Activated naive CD8-positive, alpha-beta T cell treated with anti-CD3 and anti-CD28 coated beads, Interleukin-2, amount 10 ng/mL, durations not matched to agents 7 days and 5 days (primary cell): ENCODE measurements at regions not wholly inside any gene's neighbourhood (a gene's known extent, or its start where the extent isn't known, plus 50 kb on each side); places are given as distances from the start of the nearest gene placed in this dataset.
"Not testable (repeated sequence)": the region's sequence is repeated elsewhere in the genome, so short reads cannot be mapped to it uniquely, and the experiment has no call there.

ENCODE experiments used
- ATAC-seq: fragments of 150-1000 bp; cut with Tn5 transposase; one replicate; pipeline ENCODE4 v1.10.0; 2021; ENCODE audit warnings: low read depth, moderate library complexity
- POLR2A ChIA-PET: fragments of 350-600 bp; sonication (Branson Sonifier 250); formaldehyde crosslinking; loops from one replicate; lab custom pipeline; 2021; ENCODE audit warnings: antibody characterized with exemption; lab: Charles Lee
- DNase-seq: peaks from one replicate; pipeline ENCODE4 v3.0.0; 2021
- H3K27ac Mint-ChIP-seq: one replicate; pipeline ENCODE4 v1.8.0; 2022; ENCODE audit warnings: mild to moderate bottlenecking, mixed read lengths
- H3K27me3 Mint-ChIP-seq: one replicate; pipeline ENCODE4 v1.8.0; 2022; ENCODE audit warnings: mild to moderate bottlenecking, moderate library complexity, mixed read lengths
- H3K36me3 Mint-ChIP-seq: one replicate; pipeline ENCODE4 v1.8.0; 2021; ENCODE audit warnings: mild to moderate bottlenecking, mixed read lengths
- H3K4me1 Mint-ChIP-seq: one replicate; pipeline ENCODE4 v1.8.0; 2021; ENCODE audit warnings: mixed read lengths
- H3K4me3 Mint-ChIP-seq: one replicate; pipeline ENCODE4 v1.8.0; 2022; ENCODE audit warnings: mild to moderate bottlenecking, moderate library complexity, mixed read lengths
- H3K9me3 Mint-ChIP-seq: one replicate; pipeline ENCODE4 v1.8.0; 2021; ENCODE audit warnings: mixed read lengths

DNA sequence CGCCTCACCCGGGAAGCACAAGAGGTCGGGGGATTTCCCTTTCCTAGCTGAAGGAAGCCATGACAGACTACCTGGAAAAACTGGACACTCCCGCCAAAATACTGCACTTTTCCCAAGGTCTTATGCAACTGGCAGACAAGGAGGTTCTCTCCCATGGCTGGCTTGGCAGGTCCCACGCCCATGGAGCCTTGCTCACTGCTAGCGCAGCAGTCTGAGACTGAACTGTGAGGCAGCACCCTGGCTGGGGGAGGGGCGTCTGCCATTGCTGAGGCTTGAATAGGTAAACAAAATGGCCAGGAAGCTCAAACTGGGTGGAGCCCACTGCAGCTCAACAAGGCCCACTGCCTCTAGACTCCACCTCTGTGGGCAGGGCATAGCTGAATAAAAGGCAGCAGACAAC, 92.1 kb downstream of the C4BPA start:
- H3K27me3 Mint-ChIP-seq, H3K4me1 Mint-ChIP-seq, ATAC-seq, DNase-seq, H3K27ac Mint-ChIP-seq, H3K36me3 Mint-ChIP-seq, H3K4me3 Mint-ChIP-seq, POLR2A ChIA-PET: not testable (repeated sequence)
- peaks cover 21% of the 10 kb centered on the region for H3K9me3 Mint-ChIP-seq

- DNase-seq, H3K27me3 Mint-ChIP-seq, H3K36me3 Mint-ChIP-seq, ATAC-seq, POLR2A ChIA-PET, H3K4me3 Mint-ChIP-seq, H3K4me1 Mint-ChIP-seq, H3K27ac Mint-ChIP-seq: not testable (repeated sequence)
- peaks cover 20% of the 10 kb centered on the region for H3K9me3 Mint-ChIP-seq
Measured at GRCh38 chr1:207201534-207201933, 97.5 kb downstream of the C4BPA start.

DNA sequence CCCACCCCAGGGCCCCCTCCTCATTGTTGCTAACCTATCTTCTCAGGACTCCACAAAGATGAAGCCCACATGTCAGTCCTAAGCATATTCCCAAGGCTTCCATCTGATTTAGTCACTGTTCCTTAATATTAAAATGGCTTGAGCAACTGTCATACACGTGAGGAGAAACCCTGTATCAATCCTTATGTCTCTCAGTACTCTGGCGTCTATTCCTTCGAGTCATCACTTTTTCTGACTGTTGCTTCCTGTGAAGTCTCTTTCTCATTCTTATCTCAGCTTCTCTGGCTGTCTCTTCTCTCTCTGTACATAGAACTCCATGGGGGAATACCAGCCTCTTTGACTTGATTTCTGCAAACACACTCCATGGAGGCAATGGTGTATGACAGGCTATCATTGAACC, 98.4 kb downstream of the C4BPA start:
- Mint-ChIP-seq H3K27me3 (peaks cover 6% of the 10 kb centered on the region), H3K36me3 (peaks cover 8% of the 10 kb centered on the region), H3K4me3 (no peak overlapping the region), H3K27ac (no peak overlapping the region), H3K9me3 (peaks cover 18% of the 10 kb centered on the region), H3K4me1 (peaks cover 2% of the 10 kb centered on the region)
- DNase-seq (no peak), ATAC-seq (no peak)
- POLR2A ChIA-PET: no interaction called here

- no peak for DNase-seq
- Mint-ChIP-seq H3K36me3 (peaks cover 6% of the 10 kb centered on the region), H3K27ac (no peak overlapping the region), H3K9me3 (peaks cover 14% of the 10 kb centered on the region), H3K27me3 (peaks cover 5% of the 10 kb centered on the region), H3K4me3 (no peak overlapping the region), H3K4me1 (peaks cover 2% of the 10 kb centered on the region)
- POLR2A ChIA-PET: no interaction called here
- ATAC-seq: no peak
Measured at GRCh38 chr1:207203541-207203940, 99.5 kb downstream of the C4BPA start.

DNA sequence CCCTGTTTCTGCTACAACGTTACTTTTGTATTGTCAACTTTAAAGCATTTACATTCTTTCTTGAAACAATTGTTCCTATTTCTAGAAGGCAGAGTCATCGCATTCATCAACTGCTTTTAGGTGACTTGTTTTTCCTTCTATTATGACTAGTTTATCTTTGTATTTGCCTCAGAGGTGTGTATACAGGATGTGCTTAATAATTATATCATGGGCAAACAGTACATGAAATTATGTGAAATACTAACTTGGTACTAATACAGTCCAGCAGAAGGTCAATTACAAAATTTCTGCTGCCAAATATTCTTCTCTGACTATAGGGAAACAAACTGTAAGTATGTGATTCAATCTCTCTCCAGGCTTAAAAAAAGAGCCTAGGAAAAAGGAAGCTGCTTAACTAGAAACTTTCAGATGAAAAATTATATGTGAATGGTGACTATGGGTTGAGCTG, 101.6 kb downstream of the C4BPA start:
- Mint-ChIP-seq H3K9me3 (peaks cover 9% of the 10 kb centered on the region), H3K27ac (no peak overlapping the region), H3K4me3 (no peak overlapping the region), H3K36me3 (peaks cover 3% of the 10 kb centered on the region), H3K27me3 (no peaks in the 10 kb centered on the region), H3K4me1 (peaks cover 2% of the 10 kb centered on the region)
- DNase-seq (no peak), ATAC-seq (no peak)
- POLR2A ChIA-PET: no interaction called here

GRCh38 chr1:207208691-207209090, 104.7 kb downstream of the C4BPA start:
- H3K27me3 Mint-ChIP-seq, H3K4me1 Mint-ChIP-seq, ATAC-seq, H3K27ac Mint-ChIP-seq, H3K9me3 Mint-ChIP-seq, H3K4me3 Mint-ChIP-seq, H3K36me3 Mint-ChIP-seq, DNase-seq, POLR2A ChIA-PET: not testable (repeated sequence)

GRCh38 chr1:207214453-207214852, 107.0 kb upstream of the CD55 start:
- Mint-ChIP-seq H3K4me3 (no peak overlapping the region), H3K27ac (no peak overlapping the region), H3K36me3 (peaks cover 4% of the 10 kb centered on the region), H3K4me1 (peaks cover 8% of the 10 kb centered on the region), H3K9me3 (peaks cover 10% of the 10 kb centered on the region), H3K27me3 (no peaks in the 10 kb centered on the region)
- ATAC-seq (no peak), DNase-seq (no peak)
- POLR2A ChIA-PET: no interaction called here

GRCh38 chr1:207217778-207218511, 103.5 kb upstream of the CD55 start:
- H3K9me3 Mint-ChIP-seq: peaks cover 10% of the 10 kb centered on the region
- ATAC-seq: no peak
- POLR2A ChIA-PET: no interaction called here
- peaks cover 3% of the 10 kb centered on the region for H3K27me3 Mint-ChIP-seq
- DNase-seq: no peak
- H3K27ac Mint-ChIP-seq: no peak overlapping the region
- peaks cover 4% of the 10 kb centered on the region for H3K36me3 Mint-ChIP-seq
- H3K4me3 Mint-ChIP-seq: no peak overlapping the region
- H3K4me1 Mint-ChIP-seq: peaks cover 8% of the 10 kb centered on the region

DNA sequence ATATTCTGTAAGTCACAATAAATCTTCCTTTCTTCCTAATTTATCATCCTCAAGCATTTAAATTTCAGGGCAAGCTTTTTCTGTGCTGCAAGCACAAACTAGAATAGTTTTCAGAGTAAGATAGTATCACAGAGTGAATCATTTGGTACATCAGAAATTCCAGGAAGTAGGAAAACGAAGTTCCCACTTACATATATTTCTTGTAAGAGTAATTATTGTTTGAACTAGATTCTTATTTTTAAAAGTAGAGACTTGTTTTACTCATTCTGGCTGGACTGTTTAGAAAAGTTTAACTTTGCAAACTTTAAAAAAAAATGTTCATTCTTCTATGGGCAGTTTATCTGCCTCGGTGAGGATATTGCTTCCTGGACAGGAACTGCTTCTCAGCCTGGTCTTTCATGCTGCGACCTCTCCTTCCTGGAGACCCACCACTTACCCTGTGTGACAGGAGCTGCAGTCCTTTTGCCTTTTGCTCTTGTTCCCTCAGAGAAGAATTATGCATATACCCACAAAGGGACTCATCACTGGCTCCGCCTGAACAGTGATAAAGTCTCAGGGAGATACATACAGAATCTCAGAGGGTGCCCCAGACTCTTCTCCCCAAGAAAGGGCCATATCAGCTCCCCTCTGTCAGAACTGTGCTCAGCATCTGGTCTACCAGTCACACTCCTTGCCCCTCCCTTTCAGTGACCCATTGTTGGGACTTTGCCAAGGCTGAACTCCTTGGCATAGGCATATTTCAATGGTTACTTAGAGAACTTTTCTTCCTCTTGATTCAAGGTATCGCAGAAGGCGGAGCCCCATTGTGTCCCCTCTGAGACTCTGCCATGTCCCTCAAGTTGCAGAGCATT, 102.7 kb upstream of the CD55 start:
- no peak overlapping the region for H3K4me3 Mint-ChIP-seq
- H3K36me3 Mint-ChIP-seq: peaks cover 4% of the 10 kb centered on the region
- peaks cover 6% of the 10 kb centered on the region for H3K27me3 Mint-ChIP-seq
- POLR2A ChIA-PET: no interaction called here
- peaks cover 10% of the 10 kb centered on the region for H3K9me3 Mint-ChIP-seq
- peaks cover 8% of the 10 kb centered on the region for H3K4me1 Mint-ChIP-seq
- no peak overlapping the region for H3K27ac Mint-ChIP-seq
- ATAC-seq (no peak), DNase-seq (no peak)

- peaks cover 6% of the 10 kb centered on the region for H3K27me3 Mint-ChIP-seq
- no peak for DNase-seq
- H3K9me3 Mint-ChIP-seq: no peaks in the 10 kb centered on the region
- no peak overlapping the region for H3K4me3 Mint-ChIP-seq
- H3K4me1 Mint-ChIP-seq: peaks cover 8% of the 10 kb centered on the region
- H3K36me3 Mint-ChIP-seq: no peaks in the 10 kb centered on the region
- POLR2A ChIA-PET: no interaction called here
- H3K27ac Mint-ChIP-seq: no peak overlapping the region
- no peak for ATAC-seq
Measured at GRCh38 chr1:207219979-207220889, 101.2 kb upstream of the CD55 start.

DNA sequence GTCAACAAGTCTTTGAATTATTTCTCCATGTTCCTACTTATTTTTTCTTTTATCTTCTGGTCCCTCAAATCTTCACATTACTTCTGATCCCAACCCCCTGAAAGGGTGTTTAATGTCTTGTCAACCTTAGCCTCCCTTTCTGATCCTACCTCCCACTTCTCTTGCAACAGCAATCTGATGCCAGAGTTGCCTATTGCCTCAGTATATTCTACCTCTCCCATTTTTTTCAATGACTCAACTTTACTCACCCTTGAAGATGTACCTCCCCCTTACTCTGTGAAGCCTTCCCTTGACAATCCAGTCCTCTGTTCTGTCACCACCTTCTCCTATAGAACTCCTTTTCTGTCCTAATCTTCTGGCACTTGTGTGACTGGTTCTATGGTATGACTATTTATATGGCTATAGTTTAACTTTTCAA, 99.5 kb upstream of the CD55 start:
- no peak overlapping the region for H3K4me3 Mint-ChIP-seq
- H3K27ac Mint-ChIP-seq: no peak overlapping the region
- DNase-seq (no peak), ATAC-seq (no peak)
- H3K27me3 Mint-ChIP-seq: peaks cover 6% of the 10 kb centered on the region
- no peaks in the 10 kb centered on the region for H3K36me3 Mint-ChIP-seq
- peaks cover 8% of the 10 kb centered on the region for H3K4me1 Mint-ChIP-seq
- H3K9me3 Mint-ChIP-seq: peaks cover 2% of the 10 kb centered on the region
- POLR2A ChIA-PET: no interaction called here

DNA sequence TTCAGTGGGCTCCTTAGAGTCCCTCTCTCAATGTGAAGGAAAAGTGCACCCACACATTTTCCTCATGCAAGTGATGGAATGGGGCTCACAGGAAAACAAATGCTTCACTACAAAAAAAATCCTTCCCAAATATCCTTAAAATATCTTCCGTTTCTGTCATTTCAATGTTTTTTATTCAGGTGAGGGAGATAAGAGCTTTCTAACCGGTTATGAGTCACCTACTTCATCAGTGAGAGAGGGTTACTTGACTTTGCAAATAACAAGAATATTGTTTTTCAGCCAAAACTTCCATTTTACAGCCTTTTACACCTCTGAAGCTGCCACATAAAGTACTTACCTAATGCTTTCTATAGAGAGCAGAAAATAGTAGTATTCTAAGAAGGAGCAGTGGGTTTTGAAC, 98.3 kb upstream of the CD55 start:
- POLR2A ChIA-PET: no interaction called here

DNA sequence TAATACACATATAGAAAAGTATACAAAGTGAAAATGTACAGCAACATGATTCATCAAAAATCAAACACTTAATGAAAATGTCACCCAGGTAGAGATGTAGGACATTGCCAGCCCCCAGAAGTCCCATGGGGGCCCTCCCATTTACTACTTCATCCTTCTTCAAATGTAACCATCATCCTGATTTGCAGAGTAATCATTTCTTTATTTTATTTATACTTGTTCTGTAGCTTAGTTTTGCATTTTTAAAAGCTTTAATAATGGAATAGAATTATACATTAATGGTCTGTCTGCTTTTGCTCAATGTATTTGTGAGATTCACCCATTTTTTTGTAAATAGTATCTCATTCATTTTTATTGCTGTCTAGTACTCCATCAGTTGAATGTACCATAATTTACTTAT, 96.8 kb upstream of the CD55 start:
- H3K36me3 Mint-ChIP-seq: no peaks in the 10 kb centered on the region
- no peak for ATAC-seq
- H3K9me3 Mint-ChIP-seq: peaks cover 2% of the 10 kb centered on the region
- H3K27ac Mint-ChIP-seq: no peak overlapping the region
- POLR2A ChIA-PET: no interaction called here
- no peaks in the 10 kb centered on the region for H3K4me1 Mint-ChIP-seq
- DNase-seq: no peak
- H3K4me3 Mint-ChIP-seq: no peak overlapping the region
- H3K27me3 Mint-ChIP-seq: peaks cover 6% of the 10 kb centered on the region

More for the DNA sequence above, 98.3 kb upstream of the CD55 start:
- no peak overlapping the region for H3K27ac Mint-ChIP-seq
- H3K4me1 Mint-ChIP-seq: peaks cover 4% of the 10 kb centered on the region
- H3K27me3 Mint-ChIP-seq: peaks cover 6% of the 10 kb centered on the region
- peaks cover 2% of the 10 kb centered on the region for H3K9me3 Mint-ChIP-seq
- H3K4me3 Mint-ChIP-seq: no peak overlapping the region
- H3K36me3 Mint-ChIP-seq: no peaks in the 10 kb centered on the region
- ATAC-seq (no peak), DNase-seq (no peak)
